Right lobe of liver (tissue), 6 donors: ENCODE measurements at regions not wholly inside any gene's neighbourhood (a gene's known extent, or its start where the extent isn't known, plus 50 kb on each side); places are given as distances from the start of the nearest gene placed in this dataset.

ENCODE experiments used
- ATAC-seq, 4 donors: fragments of 200-7000 bp; cut with Tn5 transposase; one replicate each; pipeline ENCODE4 v1.9.1; 2020; ENCODE audit warnings: mild to moderate bottlenecking in 4 of 4, moderate library complexity in 4 of 4
- DNase-seq, 3 donors: peaks; one replicate each; pipeline ENCODE4 v3.0.0-alpha.2; 2020
- H3K27ac ChIP-seq, 3 donors: fragments of 200-600 bp; one replicate each; pipeline ENCODE4 v1.8.0; 2022
- H3K27me3 ChIP-seq, 2 donors: fragments of 200-600 bp; one replicate each; pipeline ENCODE4 v1.8.0; 2022
- H3K36me3 ChIP-seq, 4 donors: fragments of 200-600 bp; sonication (generic) in 1 of 4; one replicate each; pipeline versions ENCODE4 v1.5.1 to v1.8.0; 2017 to 2022; ENCODE audit warnings: control low read depth in 1 of 4
- H3K4me1 ChIP-seq, 4 donors: fragments of 200-600 bp; sonication (generic) in 1 of 4; one replicate each; pipeline versions ENCODE4 v1.5.1 to v1.8.0; 2017 to 2022; ENCODE audit warnings: control low read depth in 1 of 4
- H3K4me3 ChIP-seq, 3 donors: fragments of 200-600 bp; one replicate each; pipeline ENCODE4 v1.8.0; 2022
- H3K9me3 ChIP-seq, 4 donors: fragments of 200-600 bp; sonication (generic) in 1 of 4; one replicate each; pipeline versions ENCODE4 v1.5.1 to v1.8.0; 2017 to 2022; ENCODE audit warnings: control low read depth in 1 of 4
- CTCF ChIP-seq, 4 donors: fragments of 200-600 bp in 3 of 4; fragments of 450-650 bp in 1 of 4; IDR thresholded peaks; one replicate each; pipeline versions ENCODE4 v1.5.1 to v1.8.0; 2016 to 2022; ENCODE audit warnings: antibody characterized with exemption in 4 of 4, mild to moderate bottlenecking in 2 of 4
- POLR2A ChIP-seq: fragments of 450-650 bp; IDR thresholded peaks from one replicate; pipeline ENCODE4 v1.6.1; 2017; ENCODE audit warnings: antibody characterized with exemption, mild to moderate bottlenecking
- WGBS: methylation state at CpG from one replicate; pipeline ENCODE4 v1.1.6; 2018; ENCODE audit warnings: low coverage, low lambda C conversion rate; ENCODE audit not compliant: insufficient coverage; ENCODE audit errors: missing lambda C conversion rate; 5-methylcytosine and 5-hydroxymethylcytosine counted together
- intact Hi-C, 2 donors: fragments of 100-400 bp; cut with DNase I; formaldehyde crosslinking; loops; one replicate each; pipeline versions ENCODE4 v1.11.2 to v1.14.1; 2022
- donor health status: DM: no; HTN: yes; CAD: no.
- donor health status: DM: no; HTN: no; CAD: no.
- donor health status: DM: no; HTN: no; CAD: no.
- donor health status: DM: no; HTN: yes; CAD: no.
- donor health status: DM: no; HTN: yes; CAD: no.

DNA sequence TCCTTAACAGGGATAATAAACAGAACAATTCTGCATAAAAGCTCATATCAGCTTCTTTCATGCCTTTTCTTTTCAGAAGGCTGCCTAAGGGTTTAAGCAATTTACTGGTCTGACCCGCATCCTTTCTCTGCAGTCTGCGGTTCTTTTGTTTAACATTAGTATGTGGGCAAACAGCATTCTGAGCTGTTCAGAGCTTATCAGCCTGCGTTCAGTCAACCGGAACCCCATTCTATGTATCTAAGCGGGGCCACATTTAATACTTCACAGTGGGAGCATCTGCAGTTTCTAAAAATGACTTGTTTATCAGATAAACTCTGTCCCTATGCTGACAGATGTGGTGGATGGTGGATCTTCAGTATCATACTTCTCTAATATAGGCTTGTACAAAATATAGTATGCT is 758.9 kb upstream of the MMS22L start:
- H3K9me3 ChIP-seq, result no peaks in the 10 kb centered on the region
- TF ChIP-seq POLR2A (no peak), CTCF (IDR thresholded peaks at IDR 0.05) (no peak)
- no peaks in the 10 kb centered on the region for H3K36me3 ChIP-seq
- intact Hi-C loops, result no loop called here
- DNase-seq (no peak), ATAC-seq (no peak)
- no peak overlapping the region for H3K27ac ChIP-seq
- H3K4me3 ChIP-seq, result no peak overlapping the region
- no peaks in the 10 kb centered on the region for H3K4me1 ChIP-seq
- H3K27me3 ChIP-seq, result no peaks in the 10 kb centered on the region
- WGBS, result 7% methylated on average over 5 of the region's 5 CpGs

DNA sequence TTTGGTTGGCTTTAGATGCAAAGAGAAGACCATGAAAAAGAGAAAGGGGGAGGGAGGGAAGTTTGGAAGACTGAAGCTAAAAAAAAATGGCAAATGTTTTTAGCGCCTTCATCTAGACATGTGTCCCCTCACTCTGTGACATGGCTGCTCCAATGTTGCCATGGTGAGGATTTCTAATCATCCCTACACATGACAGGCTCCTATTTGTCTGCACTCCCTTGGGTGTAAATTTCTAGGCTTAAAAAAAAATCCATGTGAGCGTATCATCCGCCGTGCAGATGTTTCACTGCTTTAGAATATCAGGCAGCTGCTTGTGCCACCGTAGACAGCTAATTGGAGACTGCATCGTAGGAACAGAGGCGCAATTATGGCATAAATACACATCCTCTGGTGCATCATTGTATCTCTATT is 761.1 kb upstream of the MMS22L start:
- 67% methylated on average over 7 of the region's 7 CpGs for WGBS
- intact Hi-C loops, result no loop called here

GRCh38 chr6:98044791-98045470 is 761.9 kb upstream of the MMS22L start:
- ATAC-seq (no peak), DNase-seq (no peak)
- intact Hi-C loops, result no loop called here
- Histone ChIP-seq H3K4me1 (no peaks in the 10 kb centered on the region), H3K27ac (no peak overlapping the region), H3K9me3 (no peaks in the 10 kb centered on the region), H3K27me3 (no peaks in the 10 kb centered on the region), H3K4me3 (no peak overlapping the region), H3K36me3 (no peaks in the 10 kb centered on the region)
- TF ChIP-seq POLR2A, result no peak
- TF ChIP-seq CTCF (IDR thresholded peaks at IDR 0.05), result no peak
- 24% methylated on average over 7 of the region's 7 CpGs for WGBS

More for the DNA sequence above, 761.1 kb upstream of the MMS22L start:
- DNase-seq, result no peak
- no peaks in the 10 kb centered on the region for H3K4me1 ChIP-seq
- no peak overlapping the region for H3K27ac ChIP-seq
- no peaks in the 10 kb centered on the region for H3K36me3 ChIP-seq
- no peaks in the 10 kb centered on the region for H3K27me3 ChIP-seq
- H3K4me3 ChIP-seq, result no peak overlapping the region
- TF ChIP-seq CTCF (IDR thresholded peaks at IDR 0.05), result no peak
- TF ChIP-seq POLR2A, result no peak
- ATAC-seq, result no peak
- H3K9me3 ChIP-seq, result no peaks in the 10 kb centered on the region

- intact Hi-C loops, result no loop called here
- H3K4me1 ChIP-seq, result no peaks in the 10 kb centered on the region
- WGBS, result 17% methylated on average over 2 of the region's 2 CpGs
- TF ChIP-seq CTCF (IDR thresholded peaks at IDR 0.05), result no peak
- no peak for TF ChIP-seq POLR2A
- no peak for ATAC-seq
- no peaks in the 10 kb centered on the region for H3K9me3 ChIP-seq
- DNase-seq, result no peak
- no peak overlapping the region for H3K4me3 ChIP-seq
- H3K27ac ChIP-seq, result no peak overlapping the region
- H3K36me3 ChIP-seq, result no peaks in the 10 kb centered on the region
- no peaks in the 10 kb centered on the region for H3K27me3 ChIP-seq
These were observed 764.1 kb upstream of the MMS22L start for GRCh38 chr6:98047164-98047563.

- Histone ChIP-seq H3K27ac (no peak overlapping the region), H3K4me1 (no peaks in the 10 kb centered on the region), H3K9me3 (no peaks in the 10 kb centered on the region), H3K4me3 (no peak overlapping the region), H3K27me3 (no peaks in the 10 kb centered on the region), H3K36me3 (no peaks in the 10 kb centered on the region)
- ATAC-seq (no peak), DNase-seq (no peak)
- 41% methylated on average over 3 of the region's 3 CpGs for WGBS
- intact Hi-C loops, result no loop called here
- TF ChIP-seq POLR2A (no peak), CTCF (IDR thresholded peaks at IDR 0.05) (no peak)
These were observed 764.9 kb upstream of the MMS22L start for GRCh38 chr6:98047871-98048270.
